Neural cell (in vitro differentiated cells): ENCODE measurements at regions not wholly inside any gene's neighbourhood (a gene's known extent, or its start where the extent isn't known, plus 50 kb on each side); places are given as distances from the start of the nearest gene placed in this dataset.
"Not testable (repeated sequence)": the region's sequence is repeated elsewhere in the genome, so short reads cannot be mapped to it uniquely, and the experiment has no call there.

Experiments
- H2AFZ ChIP-seq: fragments of 200-600, 300-800 bp; sonication (generic), shearing (Covaris generic); 2 replicates; pipeline ENCODE4 v1.6.0; 2014; ENCODE audit warnings: low read depth, mild to moderate bottlenecking, antibody characterized with exemption, low read length, moderate library complexity
- H3F3A ChIP-seq: fragments of 200-600 bp; shearing (Covaris generic); 2 replicates; pipeline ENCODE4 v1.6.1; 2016; ENCODE audit warnings: mild to moderate bottlenecking, moderate library complexity, mixed read lengths, antibody characterized with exemption, low read length; ENCODE audit not compliant: insufficient read depth, poor library complexity, severe bottlenecking
- H3K27ac ChIP-seq: fragments of 200-600, 300-800 bp; sonication (generic), shearing (Covaris generic); 2 replicates; pipeline ENCODE4 v1.5.1; 2014; ENCODE audit warnings: mild to moderate bottlenecking, low read length, moderate library complexity
- H3K27me3 ChIP-seq: fragments of 300-800, 200-600 bp; sonication (generic), shearing (Covaris generic); 2 replicates; pipeline ENCODE4 v1.6.0; 2014; ENCODE audit warnings: mild to moderate bottlenecking, low read depth, low read length, moderate library complexity; ENCODE audit not compliant: insufficient read depth
- H3K36me3 ChIP-seq: fragments of 300-800, 200-600 bp; sonication (generic), shearing (Covaris generic); 2 replicates; pipeline ENCODE4 v1.5.1; 2014; ENCODE audit warnings: mild to moderate bottlenecking, antibody characterized with exemption, low read length, moderate library complexity; ENCODE audit not compliant: insufficient read depth
- H3K4me2 ChIP-seq: fragments of 300-800, 200-600 bp; sonication (generic), shearing (Covaris generic); 2 replicates; pipeline ENCODE4 v1.6.0; 2014; ENCODE audit warnings: mild to moderate bottlenecking, low read length
- H3K4me3 ChIP-seq: fragments of 300-800, 200-600 bp; sonication (generic), shearing (Covaris generic); 2 replicates; pipeline ENCODE4 v1.5.1; 2014; ENCODE audit warnings: mild to moderate bottlenecking, low read length, moderate library complexity
- H3K79me2 ChIP-seq: fragments of 200-600 bp; shearing (Covaris generic); replicated peaks from 2 replicates; pipeline ENCODE4 v1.6.0; 2014; ENCODE audit warnings: mild to moderate bottlenecking, low read length, moderate library complexity; ENCODE audit not compliant: insufficient read depth
- H3K9ac ChIP-seq: fragments of 300-800, 200-600 bp; sonication (generic), shearing (Covaris generic); 2 replicates; pipeline ENCODE4 v1.6.1; 2016; ENCODE audit warnings: mild to moderate bottlenecking, low read length, mixed read lengths
- H3K9me2 ChIP-seq: fragments of 200-600 bp; shearing (Covaris generic); 2 replicates; pipeline ENCODE4 v1.6.1; 2016; ENCODE audit warnings: mild to moderate bottlenecking, low read length, mixed read lengths; ENCODE audit not compliant: insufficient read depth
- H3K9me3 ChIP-seq: fragments of 200-600, 300-800 bp; sonication (generic), shearing (Covaris generic); 2 replicates; pipeline ENCODE4 v1.6.1; 2016; ENCODE audit warnings: mild to moderate bottlenecking, mixed run types, low read length, moderate library complexity, mixed read lengths
- H4K20me1 ChIP-seq: fragments of 200-600 bp; shearing (Covaris generic); 2 replicates; pipeline ENCODE4 v1.6.1; 2016; ENCODE audit warnings: mild to moderate bottlenecking, mixed run types; ENCODE audit not compliant: insufficient read depth
- CTCF ChIP-seq: fragments of 450-650 bp; IDR thresholded peaks from 2 replicates; pipeline ENCODE4 v1.5.1; 2014; ENCODE audit warnings: antibody characterized with exemption, mild to moderate bottlenecking, moderate library complexity; ENCODE audit not compliant: poor library complexity, severe bottlenecking
- EP300 ChIP-seq: fragments of 450-650 bp; conservative IDR thresholded peaks from 2 replicates; pipeline ENCODE4 v1.6.1; 2014; ENCODE audit warnings: antibody characterized with exemption, mild to moderate bottlenecking, moderate library complexity; ENCODE audit not compliant: poor library complexity, severe bottlenecking
- EZH2 ChIP-seq: fragments of 200-600, 300-800 bp; shearing (Covaris generic), sonication (generic); IDR thresholded peaks from 2 replicates; pipeline ENCODE4 v1.6.1; 2014; ENCODE audit warnings: antibody characterized with exemption, low read length, borderline replicate concordance, mild to moderate bottlenecking; ENCODE audit not compliant: insufficient read depth, poor library complexity, severe bottlenecking
- MXI1 ChIP-seq: fragments of 450-650 bp; conservative IDR thresholded peaks from 2 replicates; pipeline ENCODE4 v1.6.1; 2014; ENCODE audit warnings: antibody characterized with exemption, mild to moderate bottlenecking; ENCODE audit not compliant: poor library complexity, severe bottlenecking
- POLR2AphosphoS5 ChIP-seq: IDR thresholded peaks from 2 replicates; pipeline ENCODE4 v1.6.1; 2012
- RAD21 ChIP-seq: fragments of 450-650 bp; conservative IDR thresholded peaks from 2 replicates; pipeline ENCODE4 v1.6.1; 2014; ENCODE audit warnings: antibody characterized with exemption, mild to moderate bottlenecking, moderate library complexity
- REST ChIP-seq: IDR thresholded peaks from 2 replicates; pipeline ENCODE4 v1.6.1; 2012; ENCODE audit warnings: borderline replicate concordance
- SMC3 ChIP-seq: fragments of 450-650 bp; conservative IDR thresholded peaks from 2 replicates; pipeline ENCODE4 v1.6.1; 2014; ENCODE audit warnings: antibody characterized with exemption, mild to moderate bottlenecking, moderate library complexity; ENCODE audit not compliant: poor library complexity
- TAF1 ChIP-seq: IDR thresholded peaks from 2 replicates; pipeline ENCODE4 v1.6.1; 2012; ENCODE audit warnings: low read depth

- H2AFZ ChIP-seq, result no peak overlapping the region
- H3K4me2 ChIP-seq, result no peak overlapping the region
- no peak for TF ChIP-seq REST
- no peak for TF ChIP-seq EZH2
- TF ChIP-seq RAD21, result no peak
- TF ChIP-seq CTCF, result no peak
- TF ChIP-seq EP300, result no peak
- H3K9ac ChIP-seq, result no peak overlapping the region
- no peak overlapping the region for H3K27ac ChIP-seq
- H4K20me1 ChIP-seq, result no peaks in the 10 kb centered on the region
- H3K36me3 ChIP-seq, result no peaks in the 10 kb centered on the region
- peaks cover 17% of the 10 kb centered on the region for H3K27me3 ChIP-seq
- no peaks in the 10 kb centered on the region for H3K9me2 ChIP-seq
- H3K79me2 ChIP-seq, result no peaks in the 10 kb centered on the region
- no peaks in the 10 kb centered on the region for H3K9me3 ChIP-seq
- no peaks in the 10 kb centered on the region for H3F3A ChIP-seq
- H3K4me3 ChIP-seq, result no peak overlapping the region
Observed at GRCh38 chr9:129547063-129547462, 73.8 kb downstream of the C9orf50 start.

GRCh38 chr9:129545876-129546275 lies 75.0 kb downstream of the C9orf50 start:
- not testable (repeated sequence) for H3K36me3 ChIP-seq, H3K4me3 ChIP-seq, H3K4me2 ChIP-seq, H4K20me1 ChIP-seq, H3K27ac ChIP-seq, H3F3A ChIP-seq, H3K79me2 ChIP-seq, H3K9me2 ChIP-seq, H2AFZ ChIP-seq, H3K9me3 ChIP-seq, H3K9ac ChIP-seq
- H3K27me3 ChIP-seq, result peaks cover 15% of the 10 kb centered on the region

- H2AFZ ChIP-seq, result no peak overlapping the region
- H3K27ac ChIP-seq, result no peak overlapping the region
- peaks cover 4% of the 10 kb centered on the region for H3K27me3 ChIP-seq
- H3K9me3 ChIP-seq, result no peaks in the 10 kb centered on the region
- no peak overlapping the region for H3K4me3 ChIP-seq
- TF ChIP-seq CTCF (no peak), REST (no peak), SMC3 (no peak), POLR2AphosphoS5 (no peak), RAD21 (no peak), TAF1 (no peak), EP300 (no peak), EZH2 (no peak), MXI1 (no peak)
- H3F3A ChIP-seq, result no peaks in the 10 kb centered on the region
- H3K9ac ChIP-seq, result no peak overlapping the region
- no peaks in the 10 kb centered on the region for H3K79me2 ChIP-seq
- H3K4me2 ChIP-seq, result no peak overlapping the region
- H4K20me1 ChIP-seq, result no peaks in the 10 kb centered on the region
- no peaks in the 10 kb centered on the region for H3K9me2 ChIP-seq
- no peaks in the 10 kb centered on the region for H3K36me3 ChIP-seq
Observed at GRCh38 chr9:129544761-129545160, 76.1 kb downstream of the C9orf50 start.
